Stimulated activated naive CD4-positive, alpha-beta T cell (primary cell): ENCODE measurements at regions not wholly inside any gene's neighbourhood (a gene's known extent, or its start where the extent isn't known, plus 50 kb on each side); places are given as distances from the start of the nearest gene placed in this dataset.
"Not testable (repeated sequence)": the region's sequence is repeated elsewhere in the genome, so short reads cannot be mapped to it uniquely, and the experiment has no call there.

ENCODE experiments used
- DNase-seq, 6 experiments: peaks; one replicate each; lab custom pipeline; 2025; lab: John Stamatoyannopoulos, UW

DNA sequence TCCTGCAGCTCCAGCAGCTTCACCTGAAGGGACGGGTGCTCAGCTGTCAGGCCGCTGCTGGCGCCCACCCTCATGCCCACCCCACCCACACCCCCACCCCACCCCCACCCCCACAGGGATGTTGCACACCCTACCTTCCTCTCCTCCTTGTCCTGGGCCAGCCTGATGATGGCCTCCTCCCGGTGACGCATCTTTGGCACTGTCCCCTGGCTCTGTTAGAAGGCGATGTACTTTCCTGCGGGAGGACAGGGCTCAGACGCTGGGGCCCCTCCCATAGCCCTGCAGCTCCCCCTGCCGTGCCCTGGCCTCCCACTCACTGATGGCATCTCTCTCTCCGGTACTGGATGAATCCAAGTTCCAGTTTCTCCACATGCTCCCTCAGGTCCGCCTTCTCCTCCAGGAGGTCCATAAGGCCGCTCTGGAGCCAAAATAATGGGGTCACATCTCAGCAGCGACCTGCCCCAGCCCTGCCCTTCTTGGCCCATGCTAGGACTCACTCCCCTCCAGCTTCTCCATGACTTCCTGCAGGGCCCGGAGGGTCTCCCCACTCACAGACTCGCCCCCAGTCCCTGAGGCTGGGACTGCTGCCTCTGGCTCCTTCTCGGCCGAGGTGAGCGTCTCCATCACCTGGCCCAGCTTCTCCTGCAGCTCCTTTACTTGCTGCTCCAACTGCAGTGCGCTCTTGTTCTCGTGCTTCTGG lies 55.2 kb downstream of the GOLGA8B start:
- DNase-seq = not testable (repeated sequence)

DNA sequence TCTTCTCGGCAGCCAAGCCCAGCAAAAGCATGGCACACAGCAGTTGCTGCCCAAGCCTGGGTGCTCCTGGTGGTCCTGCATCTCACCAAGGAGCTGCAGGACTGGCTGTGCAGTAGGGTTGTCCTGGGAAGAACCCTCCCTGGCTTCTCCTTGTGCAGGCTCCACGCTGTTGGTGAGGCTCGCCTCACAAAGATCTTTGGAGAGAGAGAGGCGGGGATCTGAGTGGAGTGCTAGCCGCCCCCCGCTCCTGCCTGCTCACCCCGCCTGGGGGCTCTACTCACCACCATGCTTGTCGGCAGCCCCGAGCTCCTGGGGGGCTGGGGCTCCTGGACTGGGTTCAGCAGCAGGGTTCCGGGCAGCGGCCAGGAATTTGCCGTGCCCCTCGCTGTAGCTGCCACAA lies 55.8 kb downstream of the GOLGA8B start:
- DNase-seq = not testable (repeated sequence)

DNA sequence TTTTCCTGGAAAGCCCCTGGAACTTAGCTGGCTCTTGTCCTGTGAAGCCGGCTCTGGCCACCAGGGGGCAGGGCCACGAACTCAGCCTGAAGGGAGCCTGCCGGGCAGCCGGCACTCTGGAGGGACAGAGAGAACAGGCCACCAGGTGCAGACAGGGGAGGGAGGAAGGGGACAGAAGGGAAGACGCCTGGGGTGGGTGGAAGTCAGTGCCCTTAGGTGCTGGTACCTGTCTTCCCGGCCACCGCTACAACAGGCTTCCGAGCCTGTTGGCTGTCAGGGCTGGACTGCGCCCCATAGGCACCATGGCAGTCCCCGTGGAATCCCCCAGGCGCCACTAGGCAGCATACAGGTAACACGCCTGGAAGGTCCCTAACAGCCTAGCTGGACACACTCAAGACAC lies 59.6 kb downstream of the GOLGA8B start:
- not testable (repeated sequence) for DNase-seq

DNA sequence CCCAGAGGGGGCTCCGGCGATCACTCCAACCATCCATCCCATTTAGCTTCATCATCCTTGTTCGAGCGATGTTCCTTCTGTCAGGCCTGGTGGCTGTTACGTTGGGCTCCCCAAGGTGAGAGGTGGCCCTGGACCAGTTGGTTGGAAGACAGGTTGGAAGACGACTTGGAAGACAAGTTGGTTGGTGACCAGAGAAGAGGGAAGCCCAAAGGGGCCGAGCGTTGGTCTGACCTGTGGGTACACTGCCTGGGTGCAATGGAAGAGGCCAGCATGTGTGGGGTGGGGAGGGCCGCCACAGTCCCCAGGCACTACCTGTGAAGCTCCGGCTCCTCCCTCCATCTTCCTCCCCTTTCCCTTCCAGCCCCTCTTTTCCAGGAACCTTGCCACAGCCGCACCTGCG lies 60.9 kb downstream of the GOLGA8B start:
- not testable (repeated sequence) for DNase-seq

DNA sequence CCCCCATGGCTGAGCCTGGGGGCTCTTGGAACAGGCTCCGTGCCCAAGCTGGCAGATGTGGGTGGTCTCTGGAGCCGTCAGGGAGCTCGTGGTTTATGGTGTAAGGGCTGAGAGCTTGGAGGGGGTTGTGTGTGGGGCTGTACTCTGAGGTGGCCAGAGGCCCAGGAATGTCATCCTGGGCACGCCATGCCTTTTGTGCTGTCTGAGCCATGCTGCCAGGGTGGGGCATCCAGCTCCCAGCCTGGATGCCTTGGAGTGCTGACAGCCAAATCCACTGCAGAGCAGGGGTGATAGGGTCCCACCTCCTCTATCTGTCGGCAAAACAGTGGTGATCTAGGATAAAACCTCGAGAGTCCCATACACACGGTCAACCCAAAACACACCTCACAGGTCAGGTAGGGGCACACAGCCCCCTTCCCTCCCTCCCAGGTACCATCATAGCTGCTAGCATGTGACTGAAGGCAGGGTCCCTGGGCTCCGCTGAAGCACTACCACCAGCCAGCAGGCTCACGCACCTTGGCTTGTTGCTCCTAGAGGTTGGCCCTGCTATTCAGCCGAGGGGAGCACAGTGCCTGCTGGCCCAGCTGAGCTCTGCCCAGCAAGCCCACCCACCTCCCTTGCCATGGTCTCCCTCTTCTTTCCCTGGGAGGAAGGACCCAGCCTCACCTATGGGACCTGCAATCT lies 61.5 kb downstream of the GOLGA8B start:
- DNase-seq = not testable (repeated sequence)

DNA sequence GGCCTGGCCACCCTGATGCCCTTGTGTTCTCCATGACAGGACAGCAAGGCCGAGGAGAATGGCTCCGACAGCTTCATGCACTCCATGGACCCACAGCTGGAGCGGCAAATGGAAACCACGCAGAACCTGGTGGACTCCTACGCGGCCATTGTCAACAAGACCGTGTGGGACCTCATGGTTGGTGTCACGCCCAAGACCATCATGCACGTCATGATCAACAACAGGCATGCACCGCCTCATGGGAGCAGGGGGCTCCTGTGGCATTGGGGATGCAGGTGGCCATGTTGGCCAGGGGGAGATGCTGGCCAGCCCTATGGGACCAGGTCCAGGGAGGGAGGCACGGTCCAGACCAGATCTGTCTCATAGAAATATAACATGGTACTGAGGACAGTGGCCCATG lies 62.9 kb downstream of the GOLGA8B start:
- DNase-seq = no peak

DNA sequence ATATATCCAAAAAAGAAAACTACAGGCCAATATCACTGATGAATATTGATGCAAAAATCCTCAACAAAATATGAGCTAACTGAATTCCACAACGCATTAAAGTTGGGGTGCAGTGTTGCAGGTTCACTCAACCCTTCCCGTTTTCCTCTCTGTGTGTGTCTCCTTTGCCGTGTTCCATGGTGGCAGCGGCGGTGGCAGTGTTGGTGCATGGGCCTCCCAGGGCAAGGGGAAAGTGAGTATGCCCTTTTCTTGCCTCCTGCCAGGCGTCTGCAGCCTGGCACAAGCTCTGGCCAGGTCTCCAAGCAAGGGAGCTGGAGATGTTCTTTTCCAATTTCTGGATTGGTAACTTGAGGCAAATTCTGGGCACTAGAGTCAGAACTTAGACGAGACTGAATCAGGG lies 63.4 kb downstream of the GOLGA8B start:
- DNase-seq = not testable (repeated sequence)

DNA sequence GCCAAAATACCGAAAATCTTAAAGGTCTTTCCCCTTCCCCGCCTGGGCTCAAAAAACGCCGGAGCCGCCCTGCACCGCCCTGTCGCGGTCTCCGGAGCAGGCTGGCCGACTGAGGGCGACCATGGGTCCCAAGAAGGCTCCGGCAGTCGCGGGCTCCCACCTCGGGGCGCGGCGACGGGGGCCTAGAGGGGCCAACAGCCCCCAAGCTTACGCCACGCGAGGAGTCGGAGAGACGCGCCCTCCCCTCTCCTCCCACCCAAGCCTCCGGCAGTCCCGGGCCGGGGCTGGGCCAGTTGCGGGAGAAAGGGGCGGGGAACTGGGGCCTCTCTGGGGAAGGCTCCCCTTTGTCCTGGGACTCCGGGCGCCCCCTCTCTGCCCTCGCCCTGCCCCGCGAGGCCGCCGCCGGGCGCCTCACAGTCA lies 69.2 kb downstream of the GOLGA8B start:
- DNase-seq = peak in 1 of 6 experiments; percentile 31

DNA sequence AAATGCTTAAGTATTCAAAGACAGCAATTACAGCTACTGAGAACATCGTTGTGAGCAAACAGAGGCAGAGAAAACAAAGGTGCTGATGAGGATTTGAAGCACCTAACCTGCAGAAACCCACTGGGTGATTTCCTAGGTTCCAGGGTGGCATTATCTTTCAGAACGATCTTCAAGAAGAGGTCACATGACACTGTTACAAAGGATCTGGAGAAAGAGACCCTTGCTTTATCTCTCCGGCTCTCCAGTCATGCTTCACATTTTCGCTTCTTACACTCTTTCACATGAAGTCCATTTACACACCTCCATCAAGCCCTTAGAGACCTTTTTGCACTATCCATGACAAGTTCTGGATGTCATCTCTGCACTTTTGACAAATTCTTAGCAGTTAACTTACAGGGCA lies 70.8 kb downstream of the GOLGA8B start:
- DNase-seq = no peak

DNA sequence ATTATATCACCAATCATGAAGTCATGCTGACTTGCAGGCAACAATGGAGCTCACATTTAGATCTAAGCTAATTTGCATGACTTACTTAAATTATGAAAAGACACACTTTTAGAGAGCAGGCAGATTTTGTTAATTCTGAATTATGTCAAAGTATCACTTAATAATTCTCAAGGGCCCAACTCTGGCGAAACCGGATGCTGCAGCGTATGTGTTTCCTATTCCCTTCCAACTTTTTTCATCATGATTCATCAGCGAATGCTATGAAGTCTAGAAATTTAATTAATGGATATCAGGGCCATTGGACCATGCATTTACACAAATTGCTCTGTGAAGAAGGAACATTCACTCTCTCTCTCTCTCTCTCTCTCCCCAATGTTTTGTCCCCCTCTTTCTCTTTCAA lies 63.5 kb upstream of the GOLGA8A start:
- no peak for DNase-seq

DNA sequence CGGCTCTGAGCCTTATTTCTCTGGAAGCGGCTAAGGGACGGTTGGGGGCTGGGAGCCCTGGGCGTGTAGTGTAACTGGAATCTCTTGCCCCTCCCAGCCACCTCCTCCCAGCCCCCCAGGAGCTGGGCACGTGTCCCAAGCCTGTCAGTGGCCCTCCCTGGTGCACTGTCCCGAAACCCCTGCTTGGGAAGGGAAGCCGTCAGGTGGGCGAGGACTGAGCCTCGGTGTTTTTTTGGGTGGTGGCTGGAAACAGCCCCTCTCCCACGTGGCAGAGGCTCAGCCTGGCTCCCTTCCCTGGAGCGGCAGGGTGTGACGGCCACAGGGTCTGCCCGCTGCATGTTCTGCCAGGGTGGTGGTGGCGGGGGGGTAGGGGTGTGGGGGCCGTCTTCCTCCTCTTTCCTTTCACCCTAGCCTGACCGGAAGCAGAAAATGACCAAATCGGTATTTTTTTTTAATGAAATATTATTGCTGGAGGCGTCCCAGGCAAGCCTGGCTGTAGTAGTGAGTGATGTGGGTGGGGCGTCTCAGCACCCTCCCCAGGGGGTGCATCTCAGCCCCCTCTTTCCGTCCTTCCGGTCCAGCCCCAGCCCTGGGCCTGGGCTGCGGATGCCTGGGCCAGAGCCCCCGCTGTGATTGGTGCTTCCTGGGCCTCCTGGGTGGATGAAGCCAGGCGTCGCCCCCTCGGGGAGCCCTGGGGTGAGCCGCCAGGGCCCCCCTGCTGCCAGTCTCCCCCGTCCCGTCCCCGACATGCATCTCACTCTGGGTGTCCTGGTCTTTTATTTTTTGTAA lies 58.8 kb upstream of the GOLGA8A start:
- DNase-seq = no peak

DNA sequence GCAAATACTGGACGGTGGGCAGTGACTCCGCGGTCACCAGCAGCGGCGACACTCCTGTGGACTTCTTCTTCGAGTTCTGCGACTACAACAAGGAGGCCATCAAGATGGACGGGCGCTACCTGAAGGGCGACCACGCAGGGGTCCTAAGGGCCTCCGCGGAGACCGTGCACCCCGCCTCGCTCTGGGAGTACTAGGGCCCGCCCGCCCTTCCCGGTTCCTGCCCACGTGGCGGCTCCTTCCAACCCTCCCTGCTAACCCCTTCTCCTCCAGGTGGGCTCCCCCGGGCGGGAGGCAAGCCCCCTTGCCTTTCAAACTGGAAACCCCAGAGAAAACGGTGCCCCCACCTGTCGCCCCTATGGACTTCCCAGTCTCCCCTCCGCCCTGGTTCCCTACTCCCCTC lies 58.1 kb upstream of the GOLGA8A start:
- not testable (repeated sequence) for DNase-seq

DNA sequence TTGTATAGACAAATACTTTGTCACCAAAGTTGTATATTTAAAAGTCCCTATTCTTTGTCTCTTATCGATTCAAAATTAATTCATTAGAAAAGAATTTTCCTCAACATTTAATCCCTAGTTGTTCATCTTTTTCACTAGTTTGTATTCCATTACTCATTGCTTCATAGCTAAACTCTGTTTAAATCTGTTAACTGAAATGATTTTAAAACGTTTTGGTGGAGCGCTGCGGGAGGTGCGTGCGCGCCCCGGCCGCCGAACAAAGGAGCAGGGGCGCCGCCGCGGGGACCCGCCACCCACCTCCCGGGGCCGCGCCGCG lies 56.4 kb upstream of the GOLGA8A start:
- DNase-seq = no peak

DNA sequence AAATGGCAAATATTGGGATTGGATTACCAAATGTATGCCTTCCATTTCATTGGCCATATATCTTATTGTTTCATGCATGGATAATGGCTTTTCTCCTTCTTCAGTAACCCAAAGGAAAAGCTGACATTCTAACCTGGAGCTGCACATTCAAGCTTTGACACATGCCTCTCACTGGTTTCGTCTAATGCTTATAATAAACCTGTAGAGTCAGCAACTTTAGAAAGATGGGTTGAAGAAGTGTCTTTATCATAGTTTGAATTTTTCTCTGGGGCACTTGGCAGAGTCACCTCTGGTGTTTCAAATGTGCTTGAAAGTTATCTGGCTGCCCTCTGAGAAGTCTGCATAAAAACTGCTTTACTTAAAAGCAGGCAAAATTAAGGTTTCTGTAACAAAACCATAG lies 55.4 kb upstream of the GOLGA8A start:
- no peak for DNase-seq

DNA sequence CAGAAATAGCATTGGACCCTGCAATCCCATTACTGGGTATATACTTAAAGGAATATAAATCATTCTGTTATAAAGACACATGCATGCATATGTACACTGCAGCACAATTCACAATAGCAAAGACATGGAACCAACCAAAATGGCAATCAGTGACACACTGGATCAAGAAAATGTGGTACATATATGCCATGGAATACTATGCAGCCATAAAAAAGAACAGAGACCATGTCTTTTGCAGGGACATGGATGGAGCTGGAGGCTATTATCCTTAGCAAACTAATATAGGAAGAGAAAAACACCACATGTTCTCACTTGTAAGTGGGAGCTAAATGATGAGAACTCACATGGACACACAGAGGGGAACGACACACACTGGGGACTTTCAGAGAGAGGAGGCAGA lies 53.9 kb upstream of the GOLGA8A start:
- DNase-seq = not testable (repeated sequence)

DNA sequence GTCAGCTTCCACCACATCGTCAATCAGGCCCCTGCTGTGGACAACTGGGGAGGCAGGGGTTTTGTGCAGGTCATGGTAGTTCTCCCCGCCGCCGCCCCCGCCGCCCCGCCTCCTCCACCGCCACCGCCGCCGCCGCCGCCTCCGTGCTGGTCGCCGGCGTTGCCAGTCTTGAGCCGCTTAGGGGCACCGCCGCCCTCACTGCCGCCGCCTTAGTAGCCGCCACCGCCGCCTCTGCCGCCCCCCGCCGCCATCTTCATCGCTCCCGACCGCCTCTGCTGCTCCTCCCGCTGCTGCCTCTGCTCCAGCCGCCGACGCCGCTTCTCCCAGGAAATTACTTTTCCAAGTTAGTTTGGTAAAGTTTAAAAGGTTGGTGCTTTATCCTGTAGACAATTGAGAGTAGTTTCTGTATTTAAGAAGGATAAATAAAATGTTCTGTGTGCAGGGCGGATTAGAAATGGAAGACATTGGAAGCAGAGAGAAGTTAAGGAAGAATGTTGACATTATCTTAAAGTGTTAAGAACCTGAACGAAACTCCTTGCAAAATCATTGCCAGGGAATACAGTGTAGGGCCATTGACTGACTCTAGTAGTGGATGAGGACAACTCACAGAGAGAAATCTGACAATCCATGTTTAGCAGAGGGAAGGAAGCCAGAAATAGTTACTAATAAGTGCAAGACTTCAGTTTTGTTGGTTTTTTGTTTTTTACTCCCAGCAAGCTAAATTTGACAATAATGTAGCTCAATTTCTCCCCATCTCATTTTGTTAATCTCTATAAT lies 53.0 kb upstream of the GOLGA8A start:
- no peak for DNase-seq

DNA sequence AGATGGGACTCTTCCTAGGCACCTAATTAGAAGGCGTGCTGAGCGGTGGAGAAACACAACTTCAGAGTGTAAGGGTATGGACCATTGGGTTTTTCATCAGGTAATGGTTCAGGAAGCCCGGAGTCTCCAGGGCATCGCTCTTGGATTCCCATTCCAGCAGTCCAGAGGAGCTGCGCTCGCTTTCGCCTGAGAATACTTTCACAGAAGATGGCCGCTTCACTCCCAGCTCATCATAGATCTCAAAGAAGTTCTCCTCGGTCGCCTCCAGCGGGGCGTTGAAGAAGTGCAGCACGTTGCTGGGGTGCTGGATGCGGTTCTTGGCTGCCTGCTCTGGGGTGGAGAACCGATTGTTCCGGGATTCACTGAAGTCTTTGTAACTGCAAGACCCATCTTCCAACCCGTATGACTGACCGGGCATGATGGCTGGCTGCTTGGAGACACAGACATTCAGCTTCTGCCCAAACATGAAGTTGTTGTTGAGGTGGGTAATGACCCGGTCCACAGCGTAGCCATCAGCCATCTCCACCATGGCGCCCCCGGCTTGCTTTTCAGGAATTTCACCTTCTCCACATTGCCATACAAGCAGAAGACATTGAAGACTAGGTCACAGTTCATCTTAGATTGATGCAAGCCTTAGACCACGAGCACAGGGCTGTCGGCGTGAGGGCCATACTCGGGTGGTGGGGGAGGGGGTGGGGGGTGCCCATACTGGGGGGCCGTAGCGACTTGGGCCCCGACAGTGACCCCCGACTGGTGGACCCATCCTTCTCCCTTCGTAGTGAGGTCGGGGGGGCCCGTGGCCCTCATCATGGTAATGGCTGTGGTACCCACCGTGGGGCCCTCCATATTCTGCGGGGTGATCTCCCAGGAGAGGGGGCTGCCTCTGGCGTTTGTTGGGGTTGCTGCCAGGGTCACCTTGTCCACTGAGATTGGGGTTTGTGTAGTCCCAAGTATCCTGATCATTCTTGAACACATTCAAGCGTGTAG lies 51.7 kb upstream of the GOLGA8A start:
- DNase-seq = not testable (repeated sequence)
